ENCODE measurements at regions not wholly inside any gene's neighbourhood (a gene's known extent, or its start where the extent isn't known, plus 50 kb on each side); places are given as distances from the start of the nearest gene placed in this dataset.
"Not testable (repeated sequence)": the region's sequence is repeated elsewhere in the genome, so short reads cannot be mapped to it uniquely, and the experiment has no call there.

DNA sequence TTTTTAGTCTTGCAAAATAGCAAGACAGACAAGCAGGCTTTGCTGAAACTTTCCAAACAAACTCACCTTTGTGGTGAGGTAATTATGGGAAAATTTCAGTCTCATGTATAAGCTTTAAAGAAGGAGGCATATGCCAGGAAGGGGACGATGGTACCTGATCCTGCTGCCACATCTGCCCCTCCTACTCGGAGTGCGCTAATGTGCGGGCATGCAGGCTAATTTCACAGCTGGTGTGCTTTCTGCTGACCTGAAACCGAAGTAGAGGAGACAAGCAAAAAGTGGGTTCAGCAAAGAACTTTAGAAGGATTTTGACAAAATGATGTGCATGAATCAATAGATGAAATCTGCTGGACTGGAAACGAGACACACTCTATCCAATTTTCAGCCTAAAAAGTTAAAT lies 117.1 kb upstream of the IRX4 start:
- DNase-seq: no peak

DNA sequence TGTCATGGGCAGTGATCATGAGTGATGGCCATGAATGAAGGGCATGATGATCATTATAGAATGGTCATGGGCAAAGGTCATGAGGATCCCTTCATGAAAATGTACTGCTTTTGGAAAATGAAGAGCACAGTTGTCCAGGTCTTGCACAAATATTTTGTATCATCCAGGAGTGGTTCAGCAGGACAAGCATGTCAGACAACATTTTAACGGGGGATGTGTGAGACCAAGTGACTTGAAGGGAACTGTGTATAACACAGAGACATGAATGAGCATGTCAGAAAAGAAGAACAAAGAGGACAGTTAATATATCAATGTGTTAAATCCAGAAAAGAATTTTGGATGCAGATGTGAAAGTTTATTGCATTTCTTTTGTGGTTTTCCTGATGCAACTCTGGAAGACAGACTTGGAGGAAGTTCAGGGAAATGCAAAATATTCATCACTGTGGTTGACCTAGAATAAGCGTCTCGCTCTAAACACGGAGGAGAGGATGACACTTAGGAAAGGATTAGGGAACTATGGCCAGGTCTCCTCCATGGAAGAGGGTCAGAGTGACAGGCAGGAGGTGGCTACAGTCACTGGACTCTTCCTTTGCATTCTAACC lies 116.1 kb upstream of the IRX4 start:
- DNase-seq: no peak

DNA sequence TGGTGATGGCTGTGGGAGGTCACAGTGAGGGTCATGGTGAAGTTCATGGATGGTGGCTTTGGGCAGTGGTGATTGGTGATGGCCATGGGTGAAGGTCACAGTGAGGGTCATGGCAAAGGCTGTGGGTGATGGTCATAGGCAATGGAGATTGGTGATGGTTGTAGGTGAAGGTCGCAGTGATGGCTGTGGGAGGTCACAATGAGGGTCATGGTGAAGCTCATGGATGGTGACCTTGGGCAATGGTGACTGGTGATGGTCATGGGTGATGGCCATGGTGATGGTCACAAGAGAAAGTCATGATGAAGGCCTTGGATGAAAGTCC lies 115.6 kb upstream of the IRX4 start:
- no peak for DNase-seq

DNA sequence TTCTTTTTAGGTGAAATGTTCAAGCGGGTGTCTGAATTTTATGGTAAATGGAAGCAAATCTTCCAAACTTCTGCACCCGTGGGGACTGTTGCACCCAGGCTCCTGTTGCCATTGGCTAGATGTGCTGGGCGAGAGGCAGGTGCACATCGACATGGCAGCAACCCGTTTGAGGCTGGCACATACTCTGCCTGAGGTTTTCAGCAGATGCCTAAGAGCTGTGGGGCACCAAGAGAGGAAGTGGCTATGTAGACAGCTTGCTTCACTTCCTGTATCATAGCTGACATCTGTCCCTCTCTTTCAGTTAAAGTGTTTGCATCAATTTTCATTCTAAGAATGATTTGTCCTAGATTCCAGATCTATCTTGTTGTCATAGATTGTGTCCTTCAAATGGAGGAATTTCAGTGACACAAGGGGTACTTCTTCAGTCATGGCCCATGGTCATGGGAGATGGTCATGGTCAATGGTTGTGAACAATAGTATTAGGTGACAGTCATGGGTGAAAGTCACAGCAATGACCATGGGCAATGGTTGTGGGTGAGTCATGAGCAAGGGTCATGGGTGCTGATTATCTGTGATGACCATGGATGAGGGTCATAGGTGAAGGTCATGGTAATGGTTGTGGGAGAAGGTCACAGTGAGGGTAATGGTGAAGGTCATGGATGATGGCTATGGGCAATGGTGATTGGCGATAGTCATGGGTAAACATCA lies 115.1 kb upstream of the IRX4 start:
- DNase-seq: no peak

DNA sequence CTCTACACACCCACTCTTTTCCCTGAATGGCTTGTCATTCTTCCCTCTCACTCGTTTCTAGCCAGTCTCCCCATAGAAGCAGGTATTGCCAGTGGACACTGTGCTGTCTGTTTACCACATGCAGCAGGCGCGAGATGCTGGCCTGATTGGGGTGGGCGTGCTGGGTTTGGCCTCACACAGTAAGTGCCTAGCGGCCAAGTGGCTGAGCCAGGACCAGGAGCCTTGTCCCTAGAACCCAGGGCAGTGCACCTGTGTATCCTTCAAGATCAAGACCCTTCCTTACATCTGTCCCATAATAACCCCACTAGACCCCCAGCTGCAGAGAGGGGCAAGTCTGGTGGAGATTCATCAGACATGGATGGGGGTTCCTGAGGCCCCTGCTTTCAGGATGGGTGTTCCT lies 112.8 kb upstream of the IRX4 start:
- DNase-seq: no peak

DNA sequence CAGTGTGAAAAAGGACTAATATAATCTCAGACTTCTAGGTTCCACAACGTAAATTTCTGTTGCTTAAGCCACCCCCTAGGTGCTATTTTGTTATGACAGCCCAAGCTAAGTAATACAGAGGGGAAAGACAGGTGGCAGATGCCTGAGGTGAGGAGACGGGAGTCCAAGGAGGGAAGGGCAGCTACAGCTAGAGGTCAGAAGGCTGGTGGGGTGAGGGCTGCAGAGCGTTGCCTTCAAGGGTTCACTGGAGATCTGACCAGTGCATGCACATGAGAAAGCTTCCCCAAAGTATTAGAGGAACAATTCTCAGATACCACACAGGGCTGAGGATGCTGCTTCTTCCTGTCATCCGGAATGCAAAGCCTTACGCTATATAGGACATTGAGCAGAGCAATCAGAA lies 104.7 kb upstream of the IRX4 start:
- DNase-seq: no peak

DNA sequence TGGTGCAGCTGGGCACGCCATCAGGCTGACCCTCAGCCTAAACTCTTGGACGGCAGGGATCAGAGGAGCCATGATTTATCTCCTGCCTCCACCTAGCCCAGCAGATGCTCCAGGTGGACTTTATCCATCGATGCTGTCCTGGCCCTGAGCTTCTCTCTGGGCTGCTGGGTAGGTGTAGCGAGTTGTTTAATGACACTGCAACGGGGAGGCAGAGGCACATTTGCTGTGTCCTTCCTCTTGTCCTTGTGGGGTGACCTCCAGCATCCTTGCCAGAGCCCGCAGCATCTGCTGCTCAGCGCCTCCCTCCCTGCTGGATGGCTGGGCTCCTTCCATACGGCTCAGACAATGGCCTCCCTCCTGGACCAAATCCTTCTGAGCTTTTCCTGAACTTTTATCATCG lies 103.1 kb upstream of the IRX4 start:
- no peak for DNase-seq

DNA sequence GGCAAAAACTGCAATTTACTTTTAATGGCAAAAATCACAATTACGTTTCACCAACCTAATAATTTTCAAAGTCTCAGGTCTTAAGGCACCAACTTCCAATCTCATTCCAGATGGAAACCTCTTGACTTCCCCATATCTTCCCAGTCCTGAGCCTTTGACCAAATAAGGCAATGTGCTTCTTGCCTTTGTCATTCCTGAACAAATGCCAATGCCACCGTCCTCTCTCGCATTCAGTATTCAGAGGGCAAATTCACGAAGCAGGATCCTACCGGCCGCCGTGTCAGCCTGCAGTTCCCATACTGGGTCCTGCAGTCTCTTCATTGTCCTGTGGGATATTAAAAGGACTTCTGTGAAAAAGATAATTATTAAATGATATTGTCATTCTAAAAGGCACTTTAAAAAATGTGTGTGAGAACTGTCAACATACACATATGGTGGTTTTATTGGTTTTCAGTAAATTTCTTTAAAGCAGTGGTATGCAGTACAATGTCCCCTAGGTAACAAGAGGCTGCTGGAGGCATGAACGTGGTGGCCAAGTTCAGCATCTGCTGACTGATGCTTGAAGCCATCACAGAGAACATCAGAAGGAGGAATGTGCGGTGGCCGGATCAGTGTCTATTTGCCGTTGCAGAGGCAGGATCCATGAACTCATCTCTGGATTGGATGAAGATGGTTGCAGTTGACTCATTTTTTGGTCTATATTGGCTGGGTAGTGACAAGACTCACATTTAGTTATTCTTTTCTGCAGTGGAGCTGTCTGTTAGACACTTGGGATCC lies 101.4 kb upstream of the IRX4 start:
- no peak for DNase-seq

DNA sequence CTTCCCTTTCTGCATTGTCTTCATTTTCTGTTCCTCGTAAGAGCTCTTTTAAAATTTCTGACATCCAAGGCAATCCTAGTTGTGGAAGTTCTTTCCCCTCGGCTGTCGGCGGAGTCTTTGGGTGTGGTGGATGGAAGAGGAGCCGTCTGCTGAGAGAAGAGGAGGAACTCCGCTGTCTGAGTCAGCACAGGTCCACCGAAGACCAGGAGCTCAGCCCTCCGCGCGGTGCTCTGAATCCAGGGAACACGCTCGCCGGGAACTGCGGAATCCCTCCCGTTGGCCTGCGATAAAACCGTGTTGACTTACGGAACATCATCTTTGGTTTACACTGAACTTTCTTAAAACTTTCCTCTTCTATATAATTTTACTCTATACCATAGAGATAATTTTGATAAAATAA lies 100.7 kb upstream of the IRX4 start:
- DNase-seq: no peak

DNA sequence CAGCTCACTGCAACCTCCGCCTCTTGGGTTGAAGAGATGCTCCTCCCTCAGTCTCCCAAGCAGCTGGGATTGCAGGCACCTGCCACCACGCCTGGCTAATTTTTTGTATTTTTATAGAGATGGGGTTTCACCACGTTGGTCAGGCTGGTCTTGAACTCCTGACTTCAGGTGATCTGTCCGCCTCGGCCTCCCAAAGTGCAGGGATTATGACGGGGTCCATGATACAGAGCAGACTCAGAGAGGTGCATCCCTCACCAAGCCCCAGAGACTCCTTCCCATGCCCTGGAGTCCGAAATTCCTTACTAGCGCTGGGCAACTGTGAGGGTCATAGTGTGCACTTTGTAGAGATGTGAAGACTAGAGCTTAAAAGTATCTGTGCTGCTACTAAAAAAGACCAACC lies 99.8 kb upstream of the IRX4 start:
- DNase-seq: not testable (repeated sequence)

DNA sequence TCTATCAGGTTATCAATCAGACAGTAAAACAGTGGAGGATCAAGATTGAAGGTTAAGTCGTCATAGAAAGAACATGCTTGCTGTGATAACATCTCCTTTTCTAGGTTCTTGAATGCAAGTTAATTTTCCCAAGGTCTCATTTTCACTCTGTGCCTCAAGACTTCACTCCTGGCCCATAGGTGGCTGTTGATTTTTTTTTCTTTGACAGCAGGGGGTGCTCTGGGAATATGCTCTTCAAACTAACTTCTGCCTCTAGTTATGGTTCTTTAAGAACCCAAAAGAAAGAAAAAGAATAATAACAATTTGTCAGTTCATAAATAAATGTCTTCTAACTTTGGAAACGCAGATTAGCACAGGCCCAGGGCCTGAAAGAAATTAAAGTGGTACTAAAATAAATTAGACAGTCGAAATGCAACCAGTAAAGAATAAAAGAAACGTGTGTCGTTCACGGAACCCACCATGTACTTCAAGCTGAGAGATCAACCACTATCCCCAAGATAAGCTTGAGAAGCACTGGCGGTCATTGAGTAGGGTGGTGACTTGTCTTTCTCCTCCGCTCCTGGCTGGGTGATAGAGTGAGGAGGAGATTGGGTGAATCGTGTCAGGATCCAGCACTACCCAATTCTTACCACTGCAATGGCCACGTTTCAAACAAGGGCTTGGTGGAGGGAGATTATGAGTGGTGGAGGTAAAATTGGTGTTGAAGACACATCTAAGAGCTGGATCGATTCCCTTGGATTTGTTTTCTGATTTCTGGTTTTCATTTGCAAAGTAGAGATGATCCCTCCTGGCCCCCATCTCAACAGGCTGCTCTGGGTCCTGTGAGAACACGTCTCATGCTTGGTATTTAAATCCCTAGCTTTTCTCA lies 93.4 kb upstream of the IRX4 start:
- no peak for DNase-seq

DNA sequence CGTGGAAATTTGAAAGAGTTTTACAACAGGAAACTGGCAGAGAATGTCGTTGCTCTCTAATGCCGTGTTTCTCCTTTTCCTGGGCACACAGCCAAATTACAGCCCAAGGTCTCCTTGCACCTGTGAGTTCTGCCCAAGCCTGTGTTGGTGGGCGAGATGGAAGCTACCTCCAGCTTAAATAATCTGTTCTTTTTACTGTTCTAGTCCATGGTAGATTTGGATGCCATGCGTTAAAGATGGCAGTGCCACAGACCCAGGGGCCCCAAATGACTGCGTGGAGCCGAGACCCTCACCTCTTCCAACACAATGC lies 92.6 kb upstream of the IRX4 start:
- peak; percentile 58 for DNase-seq

DNA sequence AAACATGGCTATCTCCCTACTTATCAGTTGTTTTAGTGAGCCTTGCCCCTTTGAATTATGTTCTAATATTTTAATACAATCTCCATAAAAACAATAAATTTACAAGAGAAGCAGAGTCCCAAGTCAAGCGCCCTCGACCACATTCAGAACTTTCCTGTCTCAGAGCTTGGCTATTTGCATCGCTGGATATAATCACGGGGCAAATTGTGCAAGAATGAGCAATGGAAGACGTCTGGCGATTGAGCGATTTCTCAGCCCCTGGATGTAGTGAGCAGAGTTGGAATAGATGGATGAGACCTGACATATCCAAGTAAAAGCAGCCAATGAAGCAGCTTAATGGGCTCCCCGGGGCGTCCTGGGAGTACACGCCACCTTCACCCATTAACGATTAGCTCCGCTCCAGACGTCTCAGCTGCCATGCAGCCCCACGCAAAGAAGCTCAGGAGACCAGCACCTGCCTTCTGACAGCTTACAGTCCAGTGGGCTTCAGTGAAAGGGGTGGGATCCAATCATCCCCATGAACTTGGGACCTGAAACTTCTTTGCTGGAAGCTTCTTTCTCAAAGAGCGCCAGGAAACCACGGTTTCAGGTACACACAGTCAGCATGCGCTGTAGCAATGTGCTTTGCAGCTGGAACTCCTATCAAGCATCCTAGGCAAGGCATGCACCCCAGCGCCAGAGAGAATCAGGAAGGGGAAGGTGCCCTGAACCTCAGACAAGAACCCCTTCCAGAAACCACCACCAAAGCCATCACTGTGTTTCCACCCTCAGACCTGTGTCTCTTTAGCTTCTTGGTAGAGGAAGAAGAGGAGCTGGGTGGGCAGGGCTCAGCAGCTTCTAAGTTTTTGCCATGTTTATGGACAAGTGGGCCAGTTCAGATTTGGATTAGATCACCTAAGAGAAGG lies 92.0 kb upstream of the IRX4 start:
- DNase-seq: no peak

DNA sequence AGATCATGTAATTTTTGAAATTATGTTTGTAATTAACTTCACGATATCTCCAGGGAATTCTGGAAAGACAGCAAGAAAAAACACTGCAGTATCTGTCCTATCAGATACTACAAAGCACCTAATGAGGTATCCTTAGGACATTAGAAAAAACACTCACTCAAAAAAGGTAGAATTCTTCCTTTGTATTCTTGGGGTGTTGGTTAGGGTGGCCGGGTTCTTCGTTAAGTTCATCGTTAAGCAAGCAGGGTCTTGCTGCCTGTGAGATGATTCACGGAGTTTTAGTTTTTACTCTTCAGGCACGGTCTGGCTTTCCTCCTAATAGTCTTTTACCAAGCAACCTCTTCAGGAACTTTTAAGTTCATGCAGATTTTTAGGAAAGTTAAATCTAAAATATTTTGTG lies 91.4 kb upstream of the IRX4 start:
- no peak for DNase-seq

DNA sequence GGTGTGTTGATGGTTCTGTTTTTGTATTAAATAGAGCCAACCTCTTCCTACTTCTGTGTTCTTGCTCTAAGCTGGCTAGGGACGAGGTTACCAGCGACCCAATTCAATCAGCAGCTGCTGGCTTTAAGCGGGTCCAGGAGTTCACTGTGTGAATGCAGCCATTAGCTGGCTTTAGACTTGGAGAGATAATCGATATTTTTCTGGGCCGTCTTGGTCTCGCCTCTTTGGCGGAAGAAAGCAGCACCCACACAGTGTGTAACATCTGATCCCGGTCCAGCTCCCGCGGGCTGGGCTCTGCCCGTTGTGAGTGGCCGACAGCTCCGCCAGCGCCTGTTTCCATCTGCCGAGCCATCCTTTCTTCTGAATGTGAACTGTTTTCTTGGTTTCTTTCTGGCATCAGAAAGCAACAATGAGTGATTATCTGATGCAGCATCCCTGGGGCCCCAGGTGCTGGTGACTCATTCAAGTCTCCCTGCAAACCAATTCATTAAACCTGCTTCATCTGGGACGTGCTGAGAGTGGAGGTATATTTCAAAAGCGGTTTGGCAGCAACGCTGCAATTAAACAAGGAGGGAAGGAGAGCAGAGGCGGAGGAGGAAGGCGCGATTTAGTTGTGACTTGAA lies 90.8 kb upstream of the IRX4 start:
- no peak for DNase-seq

DNA sequence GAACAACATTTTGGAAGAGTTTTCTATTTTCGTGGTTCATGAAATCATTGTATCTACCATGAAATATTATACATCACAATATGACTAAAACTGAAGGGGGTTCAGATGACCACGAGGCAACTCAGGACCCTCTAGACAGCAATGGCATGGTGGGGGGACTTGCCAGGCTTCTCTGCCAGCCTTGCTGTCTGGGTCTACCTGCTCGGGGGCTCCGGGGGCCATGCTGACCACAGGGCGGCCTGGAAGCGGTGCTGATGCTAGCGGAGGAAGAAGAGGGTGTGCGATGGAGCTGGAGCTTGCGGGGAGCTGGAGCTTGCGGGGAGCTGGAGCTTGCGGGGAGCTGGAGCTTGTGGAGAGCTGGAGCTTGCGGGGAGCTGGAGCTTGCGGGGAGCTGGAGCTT lies 89.2 kb upstream of the IRX4 start:
- DNase-seq: no peak

DNA sequence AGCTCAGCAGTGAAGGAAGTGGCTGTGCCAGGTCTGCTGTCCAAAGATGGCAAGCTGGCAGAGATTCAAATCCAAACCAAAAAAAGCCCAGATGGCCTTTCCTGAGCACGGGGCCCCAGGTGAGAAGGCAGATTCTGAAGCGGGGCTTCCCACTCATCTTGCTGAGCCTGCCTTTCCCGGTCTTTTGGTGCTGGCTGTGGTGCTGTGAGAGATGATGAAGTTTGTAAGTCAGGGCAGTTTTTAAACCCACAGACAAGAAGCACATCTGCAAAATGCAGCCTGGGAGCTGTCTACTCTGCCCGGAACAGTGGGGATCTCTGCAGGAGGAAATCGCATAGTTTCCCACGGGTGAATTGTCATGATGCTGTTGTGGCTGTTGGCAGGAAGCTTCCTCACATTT lies 85.0 kb upstream of the IRX4 start:
- no peak for DNase-seq

DNA sequence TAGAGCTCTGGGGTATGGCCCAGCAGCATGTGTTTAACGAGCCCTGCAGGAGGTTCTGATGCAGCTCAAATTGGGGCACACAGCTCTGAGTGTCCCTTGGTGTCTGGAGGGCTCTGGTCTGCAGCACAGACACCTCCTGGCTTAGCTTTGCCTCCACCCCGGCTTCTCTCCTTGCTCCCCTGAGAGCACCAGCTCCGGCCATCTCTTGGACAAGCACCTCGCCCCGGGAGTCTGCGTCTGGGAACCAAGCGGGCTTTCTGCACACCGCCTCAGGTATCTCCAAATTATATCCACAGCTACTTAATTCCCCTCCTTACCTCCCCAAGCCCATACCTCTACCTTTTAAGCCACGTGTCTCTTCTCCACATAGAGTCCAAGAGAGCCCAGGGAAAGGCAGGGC lies 83.7 kb upstream of the IRX4 start:
- no peak for DNase-seq

DNA sequence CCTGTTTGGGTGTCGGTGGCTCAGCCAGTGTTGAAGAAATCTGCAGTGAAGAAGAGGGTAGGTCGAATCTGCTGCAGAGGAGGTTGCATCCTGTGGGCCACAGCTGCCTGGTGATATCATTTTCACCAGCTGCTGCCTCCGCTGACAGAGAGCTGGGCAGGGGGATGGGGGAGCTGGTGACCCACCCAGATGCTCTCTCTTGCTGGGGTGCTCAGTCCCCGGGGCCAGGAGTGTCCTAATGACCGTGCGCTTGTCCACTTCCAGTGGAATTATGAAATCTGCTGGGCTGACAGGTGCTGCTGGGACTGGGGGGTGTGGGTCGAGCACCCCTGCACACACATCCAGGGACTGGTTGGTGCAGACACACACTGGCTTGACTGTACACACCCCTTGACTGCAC lies 83.2 kb upstream of the IRX4 start:
- no peak for DNase-seq

DNA sequence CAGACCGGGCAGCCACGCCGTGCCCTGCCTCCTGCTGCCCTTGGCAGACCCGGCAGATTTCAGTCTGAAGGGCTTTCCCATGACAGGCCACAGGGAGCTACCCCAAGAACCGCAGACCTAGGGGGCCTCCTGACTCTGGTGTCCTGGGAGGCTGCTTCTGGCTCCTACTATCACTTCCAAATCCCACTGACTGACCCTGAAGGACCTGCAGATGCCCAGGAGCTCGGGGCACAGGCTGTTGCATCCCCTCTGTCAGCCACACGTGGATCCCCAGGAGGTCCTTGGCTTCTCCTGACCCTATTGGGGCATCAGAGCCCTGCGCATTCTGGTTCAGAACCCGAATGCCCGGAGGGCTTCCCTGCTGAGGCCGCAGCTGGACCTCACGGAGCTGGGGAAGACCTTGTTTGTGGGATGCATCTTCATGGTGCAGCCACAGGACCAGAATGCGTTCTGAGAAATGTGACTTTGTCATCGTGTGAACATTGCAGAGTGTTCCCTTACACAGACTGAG lies 81.3 kb upstream of the IRX4 start:
- no peak for DNase-seq

DNA sequence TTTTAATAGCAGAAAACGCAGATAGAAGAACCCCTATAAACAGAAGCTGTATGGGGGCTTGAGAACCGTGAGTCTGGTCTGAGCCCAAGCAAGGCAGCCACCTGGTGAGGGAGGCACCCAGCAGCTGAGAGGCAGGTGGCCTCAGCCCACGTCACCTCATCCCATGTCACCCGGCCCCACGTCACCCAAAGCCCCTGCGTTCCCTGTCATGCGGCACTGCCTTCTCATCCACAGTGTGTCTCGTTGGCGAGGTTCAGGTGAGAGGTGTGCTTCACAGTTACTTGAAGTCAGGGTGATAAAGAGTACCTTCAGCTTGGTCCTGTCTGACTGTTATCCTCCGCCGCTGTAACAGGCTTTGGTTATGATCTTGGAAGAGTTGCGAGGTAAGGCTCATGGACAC lies 80.6 kb upstream of the IRX4 start:
- DNase-seq: no peak
